Neural progenitor cell (in vitro differentiated cells): ENCODE measurements at regions not wholly inside any gene's neighbourhood (a gene's known extent, or its start where the extent isn't known, plus 50 kb on each side); places are given as distances from the start of the nearest gene placed in this dataset.

Experiments used
- EZH2 ChIP-seq: fragments of 200-600 bp; sonication (generic); IDR thresholded peaks from 2 replicates; pipeline ENCODE4 v1.6.1; 2017; ENCODE audit warnings: antibody characterized with exemption, mild to moderate bottlenecking, moderate library complexity
- EZH2phosphoT487 ChIP-seq: fragments of 200-600 bp; sonication (generic); IDR thresholded peaks from 2 replicates; pipeline ENCODE4 v1.6.1; 2017; ENCODE audit warnings: antibody characterized with exemption
- TF ChIP-seq, protein P1 (sequence below): fragments of 200-600 bp; sonication (generic); IDR thresholded peaks from 2 replicates; pipeline ENCODE4 v1.5.1; 2017; ENCODE audit warnings: antibody characterized with exemption, mild to moderate bottlenecking

GRCh38 chr18:78836838-78837237 is 142.8 kb upstream of the SALL3 start:
- TF ChIP-seq, protein P1, sequence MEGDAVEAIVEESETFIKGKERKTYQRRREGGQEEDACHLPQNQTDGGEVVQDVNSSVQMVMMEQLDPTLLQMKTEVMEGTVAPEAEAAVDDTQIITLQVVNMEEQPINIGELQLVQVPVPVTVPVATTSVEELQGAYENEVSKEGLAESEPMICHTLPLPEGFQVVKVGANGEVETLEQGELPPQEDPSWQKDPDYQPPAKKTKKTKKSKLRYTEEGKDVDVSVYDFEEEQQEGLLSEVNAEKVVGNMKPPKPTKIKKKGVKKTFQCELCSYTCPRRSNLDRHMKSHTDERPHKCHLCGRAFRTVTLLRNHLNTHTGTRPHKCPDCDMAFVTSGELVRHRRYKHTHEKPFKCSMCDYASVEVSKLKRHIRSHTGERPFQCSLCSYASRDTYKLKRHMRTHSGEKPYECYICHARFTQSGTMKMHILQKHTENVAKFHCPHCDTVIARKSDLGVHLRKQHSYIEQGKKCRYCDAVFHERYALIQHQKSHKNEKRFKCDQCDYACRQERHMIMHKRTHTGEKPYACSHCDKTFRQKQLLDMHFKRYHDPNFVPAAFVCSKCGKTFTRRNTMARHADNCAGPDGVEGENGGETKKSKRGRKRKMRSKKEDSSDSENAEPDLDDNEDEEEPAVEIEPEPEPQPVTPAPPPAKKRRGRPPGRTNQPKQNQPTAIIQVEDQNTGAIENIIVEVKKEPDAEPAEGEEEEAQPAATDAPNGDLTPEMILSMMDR: no peak
- TF ChIP-seq EZH2phosphoT487 (no peak), EZH2 (no peak)
